Smooth muscle cell (in vitro differentiated cells): ENCODE measurements at regions not wholly inside any gene's neighbourhood (a gene's known extent, or its start where the extent isn't known, plus 50 kb on each side); places are given as distances from the start of the nearest gene placed in this dataset.

Experiments
- DNase-seq: peaks from one replicate; lab custom pipeline; 2025; ENCODE audit not compliant: unreplicated experiment; lab: John Stamatoyannopoulos, UW
- H2AFZ ChIP-seq: fragments of 200-600 bp; sonication (generic); 2 replicates; pipeline ENCODE4 v1.6.0; 2016; ENCODE audit warnings: antibody characterized with exemption, low read depth, mild to moderate bottlenecking
- H3F3A ChIP-seq: fragments of 200-600 bp; sonication (generic); 2 replicates; pipeline ENCODE4 v1.6.0; 2017; ENCODE audit warnings: antibody characterized with exemption, low read depth
- H3K27ac ChIP-seq: fragments of 200-600 bp; sonication (generic); 2 replicates; pipeline ENCODE4 v1.5.1; 2016; ENCODE audit warnings: low read depth, mild to moderate bottlenecking
- H3K27me3 ChIP-seq: fragments of 200-600 bp; sonication (generic); 2 replicates; pipeline ENCODE4 v1.6.1; 2016; ENCODE audit warnings: low read depth, mild to moderate bottlenecking
- H3K36me3 ChIP-seq: fragments of 200-600 bp; sonication (generic); 2 replicates; pipeline ENCODE4 v1.5.1; 2016; ENCODE audit warnings: low read depth
- H3K4me1 ChIP-seq: fragments of 200-600 bp; sonication (generic); 2 replicates; pipeline ENCODE4 v1.5.1; 2016; ENCODE audit warnings: low read depth
- H3K4me2 ChIP-seq: fragments of 200-600 bp; sonication (generic); 2 replicates; pipeline ENCODE4 v1.6.0; 2016; ENCODE audit warnings: mild to moderate bottlenecking
- H3K4me3 ChIP-seq: fragments of 200-600 bp; sonication (generic); 2 replicates; pipeline ENCODE4 v1.5.1; 2016; ENCODE audit warnings: mild to moderate bottlenecking
- H3K79me2 ChIP-seq: fragments of 200-600 bp; sonication (generic); 2 replicates; pipeline ENCODE4 v1.6.0; 2016; ENCODE audit warnings: low read depth, mild to moderate bottlenecking
- H3K9ac ChIP-seq: fragments of 200-600 bp; sonication (generic); 2 replicates; pipeline ENCODE4 v1.6.0; 2016; ENCODE audit warnings: low read depth
- H3K9me3 ChIP-seq: fragments of 200-600 bp; sonication (generic); replicated peaks from 2 replicates; pipeline ENCODE4 v1.5.1; 2016; ENCODE audit warnings: low read depth
- H4K20me1 ChIP-seq: fragments of 200-600 bp; sonication (generic); 2 replicates; pipeline ENCODE4 v1.6.0; 2016; ENCODE audit warnings: low read depth
- CTCF ChIP-seq: fragments of 200-600 bp; sonication (generic); IDR thresholded peaks from 2 replicates; pipeline ENCODE4 v1.5.1; 2017; ENCODE audit warnings: borderline replicate concordance, mild to moderate bottlenecking, antibody characterized with exemption; ENCODE audit not compliant: insufficient read depth, poor library complexity, severe bottlenecking
- WGBS: methylation state at CpG from one replicate; pipeline ENCODE4 v1.1.7; 2016; ENCODE audit warnings: low lambda C conversion rate; 5-methylcytosine and 5-hydroxymethylcytosine counted together

- DNase-seq = no peak
- no peaks in the 10 kb centered on the region for H3K27me3 ChIP-seq
- H3K4me2 ChIP-seq = no peak overlapping the region
- H3K9ac ChIP-seq = no peak overlapping the region
- H4K20me1 ChIP-seq = no peaks in the 10 kb centered on the region
- WGBS = 94% methylated on average over 4 of the region's 4 CpGs
- no peaks in the 10 kb centered on the region for H3K36me3 ChIP-seq
- H3F3A ChIP-seq = no peaks in the 10 kb centered on the region
- no peaks in the 10 kb centered on the region for H3K79me2 ChIP-seq
- no peak overlapping the region for H3K27ac ChIP-seq
- H3K4me3 ChIP-seq = no peak overlapping the region
- no peak overlapping the region for H2AFZ ChIP-seq
- no peak for TF ChIP-seq CTCF
- H3K9me3 ChIP-seq = no peaks in the 10 kb centered on the region
- H3K4me1 ChIP-seq = no peaks in the 10 kb centered on the region
Measured at GRCh38 chr12:31906557-31907301, 52.5 kb upstream of the RESF1 start.

GRCh38 chr12:31903025-31903424 lies 56.2 kb upstream of the RESF1 start:
- no peaks in the 10 kb centered on the region for H3K36me3 ChIP-seq
- WGBS = 95% methylated on average over 3 of the region's 3 CpGs
- no peaks in the 10 kb centered on the region for H3K4me1 ChIP-seq
- no peak overlapping the region for H3K27ac ChIP-seq
- H2AFZ ChIP-seq = no peak overlapping the region
- H3K27me3 ChIP-seq = no peaks in the 10 kb centered on the region
- H3K9me3 ChIP-seq = no peaks in the 10 kb centered on the region
- H3F3A ChIP-seq = peaks cover 5% of the 10 kb centered on the region
- no peak for TF ChIP-seq CTCF
- no peaks in the 10 kb centered on the region for H3K79me2 ChIP-seq
- no peaks in the 10 kb centered on the region for H4K20me1 ChIP-seq
- no peak overlapping the region for H3K4me2 ChIP-seq
- no peak overlapping the region for H3K9ac ChIP-seq
- no peak for DNase-seq
- no peak overlapping the region for H3K4me3 ChIP-seq

GRCh38 chr12:31900271-31900670 lies 58.9 kb upstream of the RESF1 start:
- H3K9ac ChIP-seq = no peak overlapping the region
- 84% methylated on average over 4 of the region's 4 CpGs for WGBS
- H3K27ac ChIP-seq = no peak overlapping the region
- no peaks in the 10 kb centered on the region for H3K27me3 ChIP-seq
- H3K36me3 ChIP-seq = no peaks in the 10 kb centered on the region
- no peaks in the 10 kb centered on the region for H3K79me2 ChIP-seq
- no peak overlapping the region for H2AFZ ChIP-seq
- H3K4me1 ChIP-seq = no peaks in the 10 kb centered on the region
- H4K20me1 ChIP-seq = no peaks in the 10 kb centered on the region
- no peak overlapping the region for H3K4me2 ChIP-seq
- no peak for TF ChIP-seq CTCF
- peaks cover 9% of the 10 kb centered on the region for H3F3A ChIP-seq
- H3K4me3 ChIP-seq = no peak overlapping the region
- no peak for DNase-seq
- H3K9me3 ChIP-seq = no peaks in the 10 kb centered on the region

- no peaks in the 10 kb centered on the region for H3K79me2 ChIP-seq
- DNase-seq = no peak
- H3K9ac ChIP-seq = no peak overlapping the region
- no peaks in the 10 kb centered on the region for H3K9me3 ChIP-seq
- no peak for TF ChIP-seq CTCF
- no peaks in the 10 kb centered on the region for H3K27me3 ChIP-seq
- H3K27ac ChIP-seq = no peak overlapping the region
- 83% methylated on average over 2 of the region's 2 CpGs for WGBS
- no peak overlapping the region for H3K4me3 ChIP-seq
- H3K36me3 ChIP-seq = no peaks in the 10 kb centered on the region
- no peak overlapping the region for H3K4me2 ChIP-seq
- no peaks in the 10 kb centered on the region for H3K4me1 ChIP-seq
- peaks cover 9% of the 10 kb centered on the region for H3F3A ChIP-seq
- H4K20me1 ChIP-seq = no peaks in the 10 kb centered on the region
- H2AFZ ChIP-seq = no peak overlapping the region
Measured at GRCh38 chr12:31899109-31899508, 60.1 kb upstream of the RESF1 start.
